ENCODE measurements at regions not wholly inside any gene's neighbourhood (a gene's known extent, or its start where the extent isn't known, plus 50 kb on each side); places are given as distances from the start of the nearest gene placed in this dataset.

- no peak for DNase-seq
Observed at GRCh38 chr5:173744551-173744950, 128.1 kb upstream of the BOD1 start.

GRCh38 chr5:173745123-173745522 lies 128.7 kb upstream of the BOD1 start:
- DNase-seq = no peak

DNA sequence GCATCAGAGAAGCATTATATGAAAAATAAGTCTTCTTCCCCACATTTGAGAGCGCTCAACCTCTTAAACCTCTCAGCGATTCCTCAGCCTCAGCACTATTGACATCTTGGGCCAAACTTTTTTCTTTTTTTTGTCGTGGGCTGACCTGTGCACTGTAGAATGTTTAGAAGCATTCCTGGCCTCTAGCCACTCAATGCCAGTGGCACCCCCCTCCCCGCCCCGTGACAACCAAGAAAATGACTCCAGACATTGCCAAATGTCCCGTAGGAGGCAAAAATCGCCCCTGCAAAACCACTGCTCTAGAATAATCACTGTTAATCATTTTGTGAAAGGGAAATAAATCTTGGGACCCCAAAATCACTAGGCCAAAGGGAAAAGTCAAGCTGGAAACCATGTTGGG lies 129.1 kb upstream of the BOD1 start:
- no peak for DNase-seq

- no peak for DNase-seq
Observed at GRCh38 chr5:173746047-173746646, 129.7 kb upstream of the BOD1 start.

GRCh38 chr5:173747876-173748275 lies 131.4 kb upstream of the BOD1 start:
- no peak for DNase-seq

DNA sequence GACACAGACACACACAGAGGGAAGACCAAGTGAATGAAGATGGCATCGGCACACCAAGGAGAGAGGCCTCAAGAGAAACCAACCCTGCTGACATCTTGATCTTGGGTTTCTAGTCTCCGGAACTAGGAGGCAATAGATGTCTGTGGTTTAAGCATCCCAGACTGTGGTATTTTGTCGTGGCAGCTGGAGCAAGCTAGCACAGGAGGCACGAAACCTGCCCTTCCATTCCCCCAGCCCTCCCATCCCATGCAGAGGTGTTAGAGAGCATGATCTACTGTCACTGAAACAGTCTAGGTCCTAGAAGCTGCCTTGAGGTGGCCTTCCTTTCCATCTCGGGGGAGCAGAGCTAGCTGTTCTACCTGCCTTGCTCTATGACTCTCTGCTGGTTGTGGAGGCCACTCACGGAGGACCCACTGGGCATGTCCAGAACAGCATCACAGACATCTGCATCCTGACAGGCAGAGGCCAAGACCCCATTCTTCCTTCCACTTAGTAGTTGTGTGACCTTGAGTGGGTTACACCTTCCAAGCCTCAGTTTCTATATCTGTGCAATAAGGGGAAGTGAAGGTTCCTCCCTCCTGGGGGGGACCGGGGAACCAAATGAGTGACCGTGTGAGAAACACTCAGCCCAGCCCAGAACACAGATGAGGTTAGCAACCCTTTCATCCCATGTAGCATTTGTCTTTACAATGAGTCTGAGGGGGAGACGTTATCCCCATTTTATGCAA lies 134.3 kb upstream of the BOD1 start:
- no peak for DNase-seq

- DNase-seq = no peak
Observed at GRCh38 chr5:173751266-173751600, 134.8 kb upstream of the BOD1 start.

DNA sequence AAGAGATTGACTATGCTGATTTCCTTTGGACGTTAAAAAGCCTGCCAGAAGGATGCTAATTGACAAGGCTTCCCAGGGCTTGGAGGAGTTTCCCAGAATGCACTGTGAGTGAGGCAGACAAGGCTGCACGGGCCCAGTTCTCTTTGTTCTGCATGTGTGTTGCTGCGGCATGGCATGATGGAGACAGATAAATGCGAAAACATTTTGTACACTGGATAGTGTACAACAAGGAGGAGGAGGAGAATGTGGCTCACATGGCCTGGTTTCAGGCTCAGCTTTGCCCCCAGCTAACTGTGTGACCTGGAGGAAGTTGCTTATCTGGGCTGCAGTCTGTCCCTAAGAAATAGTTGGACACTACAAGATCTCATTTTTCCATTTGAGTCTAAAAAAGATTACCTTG lies 135.5 kb upstream of the CPEB4 start:
- peak; percentile 51 for DNase-seq

DNA sequence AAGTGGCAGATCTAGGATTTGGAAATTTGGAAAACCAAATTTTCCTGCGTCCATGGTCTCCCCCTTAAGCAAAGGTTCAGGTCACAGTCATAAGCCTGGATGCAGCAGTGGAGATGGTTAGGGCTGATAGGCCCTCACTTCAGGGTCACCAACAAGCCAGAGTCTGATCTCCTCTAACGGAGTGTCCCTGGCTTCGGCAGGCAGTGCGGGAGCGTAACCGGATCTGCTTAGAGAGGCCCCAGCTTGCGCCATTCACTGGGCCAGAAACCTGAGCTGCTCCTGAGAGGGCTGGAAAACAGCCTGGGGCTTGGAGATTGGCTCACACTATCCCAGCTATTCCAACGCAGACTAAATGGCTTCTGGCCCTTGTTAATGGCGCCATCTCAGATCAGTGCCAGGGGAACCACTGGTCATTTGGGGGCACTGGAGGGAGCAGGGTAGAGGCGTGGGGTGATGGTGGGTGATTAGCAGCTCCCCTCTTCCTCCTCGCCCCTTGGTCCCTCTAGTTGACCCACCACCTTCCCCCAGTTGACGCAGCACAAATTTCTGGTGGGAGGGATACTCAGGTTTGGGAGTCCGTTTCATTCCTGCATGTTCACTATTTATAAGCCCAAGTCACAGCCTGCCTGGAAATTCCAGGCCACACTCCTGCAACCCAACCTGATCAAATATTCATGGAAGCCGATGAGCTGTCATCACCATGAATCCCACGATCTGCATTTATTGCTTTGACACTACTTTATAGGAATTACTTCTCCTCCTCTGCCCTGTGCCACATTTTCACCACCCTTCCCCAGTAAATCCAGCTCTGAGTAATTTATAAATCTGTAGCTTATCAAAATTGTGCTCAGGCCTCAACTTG lies 134.6 kb upstream of the CPEB4 start:
- no peak for DNase-seq

- DNase-seq = no peak
Observed at GRCh38 chr5:173755319-173755718, 132.8 kb upstream of the CPEB4 start.

DNA sequence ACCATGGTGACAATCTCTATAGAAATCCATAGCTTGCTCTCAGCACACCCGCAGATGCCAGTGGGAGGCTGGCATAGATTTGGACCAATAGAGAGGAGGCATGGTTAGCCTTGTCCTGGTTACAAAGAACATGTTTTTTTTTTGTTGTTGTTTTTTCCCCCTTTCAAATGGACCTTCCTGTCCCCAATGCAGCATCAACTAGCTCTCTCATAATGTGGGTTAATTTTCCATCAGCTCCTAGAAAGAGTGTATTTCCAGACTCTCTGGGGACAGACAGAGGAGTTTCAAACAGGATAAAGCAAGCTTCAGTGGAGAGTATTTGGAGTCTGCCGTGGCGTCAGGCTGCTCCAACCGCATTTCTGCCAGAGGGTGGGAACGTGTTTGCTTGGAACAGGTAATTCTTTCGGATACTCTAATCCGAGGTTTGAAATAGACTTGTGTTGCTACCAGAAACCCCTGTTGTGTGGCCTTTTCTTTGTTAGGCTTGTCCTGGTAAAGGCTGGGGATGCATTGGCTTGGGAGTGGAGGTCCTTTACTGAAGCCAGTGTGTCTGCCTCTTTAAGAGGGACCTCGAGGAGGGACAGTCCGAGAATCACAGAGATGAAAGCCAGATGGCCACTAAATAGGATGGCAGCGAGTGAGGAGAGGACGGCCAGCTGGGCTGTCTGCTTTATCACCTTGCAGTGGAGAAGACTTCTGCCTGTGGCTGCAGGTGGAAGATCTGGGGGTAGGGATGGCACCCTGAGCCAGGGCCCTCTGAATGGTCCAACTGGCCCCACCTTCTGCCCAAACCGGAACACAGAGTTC lies 130.5 kb upstream of the CPEB4 start:
- DNase-seq = no peak

GRCh38 chr5:173758676-173759075 lies 129.5 kb upstream of the CPEB4 start:
- DNase-seq = no peak

DNA sequence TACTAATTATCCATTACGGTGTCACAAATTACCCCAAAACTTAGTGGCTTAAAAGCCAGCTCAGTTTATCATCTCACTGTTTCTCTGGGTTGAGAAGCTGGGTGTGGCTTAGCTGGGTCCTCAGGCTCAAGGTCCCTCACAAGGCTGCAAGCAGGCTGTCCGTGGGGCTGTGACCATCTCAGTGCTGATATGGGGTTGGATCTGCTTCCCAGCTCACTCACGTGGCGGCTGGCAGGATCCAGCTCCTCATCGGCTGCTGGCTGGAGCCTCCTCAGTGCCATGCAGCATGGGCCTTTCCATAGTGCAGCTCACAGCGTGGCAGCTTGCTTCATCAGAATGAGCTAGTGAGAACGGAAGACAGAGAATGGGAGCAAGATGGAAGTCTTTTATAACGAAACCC lies 128.5 kb upstream of the CPEB4 start:
- DNase-seq = no peak

DNA sequence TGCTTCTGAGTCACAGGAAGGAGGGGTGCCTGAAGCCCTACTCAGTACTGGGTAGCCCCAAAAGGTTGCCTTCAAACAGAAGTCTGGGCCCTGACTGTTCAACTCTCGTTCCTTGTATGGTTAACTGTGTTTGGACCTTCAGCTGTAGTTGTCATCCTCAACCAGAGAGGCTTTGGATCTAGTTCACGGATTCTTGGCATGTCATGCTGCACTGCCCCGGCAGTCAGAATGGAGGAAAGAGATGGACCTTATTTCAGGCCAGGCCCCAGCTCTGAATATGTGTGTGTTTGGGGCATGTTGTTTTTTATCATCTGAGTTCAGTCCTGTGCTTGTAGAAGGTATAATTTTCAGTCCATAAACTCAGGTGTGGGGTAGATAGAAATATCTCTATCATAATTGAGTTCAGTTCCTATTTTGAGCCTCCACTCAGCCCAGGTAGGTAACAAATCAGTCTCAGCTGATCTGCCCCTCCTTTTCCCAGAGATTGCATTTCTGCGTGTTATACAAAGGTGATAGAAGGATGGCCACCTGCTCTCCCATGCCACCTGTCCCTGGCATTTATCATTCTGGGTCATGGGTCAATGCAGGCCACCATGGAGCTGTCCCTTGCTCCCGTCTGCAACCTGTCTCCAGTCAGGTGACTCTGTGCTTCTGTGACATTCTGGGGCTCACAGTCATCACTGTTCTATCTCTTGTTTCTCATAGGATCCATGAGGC lies 127.5 kb upstream of the CPEB4 start:
- DNase-seq = no peak

GRCh38 chr5:173761178-173761513 lies 127.0 kb upstream of the CPEB4 start:
- DNase-seq = no peak

- DNase-seq = no peak
Observed at GRCh38 chr5:173762045-173762444, 126.1 kb upstream of the CPEB4 start.

- no peak for DNase-seq
Observed at GRCh38 chr5:173762930-173763329, 125.2 kb upstream of the CPEB4 start.

DNA sequence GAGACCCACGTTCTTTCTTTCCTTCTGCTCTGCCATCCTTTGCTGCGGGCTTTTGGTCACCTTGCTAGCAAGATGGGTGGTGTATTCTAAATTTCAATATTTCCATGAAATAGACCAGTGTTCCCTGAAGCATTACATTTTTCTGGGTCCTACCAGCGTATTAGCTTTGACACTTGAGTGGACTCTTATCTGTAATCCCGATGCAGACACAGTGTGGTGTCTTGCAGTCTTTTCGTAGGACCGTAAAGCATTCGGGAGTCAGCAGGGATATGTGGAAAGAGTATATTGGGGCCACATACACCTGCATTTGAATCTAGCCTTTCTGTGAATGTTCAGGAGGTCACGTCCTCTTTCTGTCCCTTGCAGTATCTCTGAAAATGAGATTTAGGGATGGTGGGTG lies 124.7 kb upstream of the CPEB4 start:
- DNase-seq = no peak

- DNase-seq = peak; percentile 53
Observed at GRCh38 chr5:173764332-173765028, 123.7 kb upstream of the CPEB4 start.

- DNase-seq = no peak
Observed at GRCh38 chr5:173765029-173765644, 123.0 kb upstream of the CPEB4 start.

- no peak for DNase-seq
Observed at GRCh38 chr5:173765661-173766060, 122.5 kb upstream of the CPEB4 start.
